ENCODE measurements at regions not wholly inside any gene's neighbourhood (a gene's known extent, or its start where the extent isn't known, plus 50 kb on each side); places are given as distances from the start of the nearest gene placed in this dataset.

DNA sequence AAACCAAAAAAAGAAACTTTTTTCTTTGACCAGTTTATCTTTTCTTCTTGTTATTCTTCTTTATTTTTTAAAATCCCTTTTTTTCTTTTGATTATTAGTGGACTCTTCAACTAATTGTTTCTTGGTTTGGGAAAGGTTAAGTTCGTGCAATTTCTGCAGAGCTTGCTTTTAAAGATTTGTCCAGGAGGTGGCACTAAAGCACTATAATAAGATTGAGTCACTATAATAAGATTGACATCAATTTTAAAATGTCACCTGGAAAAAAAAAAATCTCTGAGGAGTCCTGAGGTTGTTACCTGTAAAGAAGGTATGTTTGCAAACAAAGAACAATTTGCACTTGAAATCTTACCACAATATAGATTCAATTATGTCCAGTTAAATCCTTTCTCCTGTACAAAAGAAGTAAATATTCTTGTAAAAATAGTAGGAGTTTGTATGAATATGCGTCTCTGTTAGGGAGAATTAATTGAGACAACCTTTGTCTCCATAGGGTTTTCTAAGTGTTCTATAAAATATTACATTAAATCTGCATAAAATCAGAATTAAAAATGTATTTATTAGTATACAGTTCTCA lies 166.7 kb downstream of the ADGRL4 start:
- in situ Hi-C loops (cut with HindIII; ENCODE audit: low pct_ligation_motif_present, low sequenced_read_pairs): loop anchor here (25.0 kb wide), 1 partner anchor 348 kb away; no protein-coding TSS in a partner anchor
- no peaks in the 10 kb centered on the region for H3K27me3 ChIP-seq (replicated peaks)
- H3K27ac ChIP-seq: no peak overlapping the region
- peak; percentile 44 for DNase-seq
- no peak overlapping the region for H3K4me3 ChIP-seq (ENCODE audit: low read depth, low read length)
- H3K36me3 ChIP-seq (replicated peaks): no peaks in the 10 kb centered on the region
- TF ChIP-seq CTCF (IDR thresholded peaks at IDR 0.05; ENCODE audit: low read depth, low read length, missing control alignments): peak; percentile 51
